ENCODE measurements at regions not wholly inside any gene's neighbourhood (a gene's known extent, or its start where the extent isn't known, plus 50 kb on each side); places are given as distances from the start of the nearest gene placed in this dataset.

GRCh38 chr4:100889401-100889800, 371.6 kb upstream of the EMCN start:
- ATAC-seq (no peak), DNase-seq (no peak)
- Histone ChIP-seq H3K36me3 (no peaks in the 10 kb centered on the region), H3K4me1 (no peaks in the 10 kb centered on the region), H3K9me3 (peaks cover 0 to 28% of the 10 kb centered on the region in 2 donors), H3K27me3 (no peaks in the 10 kb centered on the region), H3K4me3 (no peak overlapping the region), H3K27ac (no peak overlapping the region)
- TF ChIP-seq CTCF (IDR thresholded peaks at IDR 0.05) = no peak
- intact Hi-C loops (cut with DNase I) = no loop called here

- no peak for TF ChIP-seq CTCF (IDR thresholded peaks at IDR 0.05)
- Histone ChIP-seq H3K4me3 (no peak overlapping the region), H3K4me1 (no peaks in the 10 kb centered on the region), H3K27ac (no peak overlapping the region), H3K27me3 (no peaks in the 10 kb centered on the region), H3K9me3 (peaks cover 0 to 14% of the 10 kb centered on the region in 2 donors), H3K36me3 (no peaks in the 10 kb centered on the region)
- DNase-seq (no peak), ATAC-seq (no peak)
- intact Hi-C loops (cut with DNase I) = no loop called here
These were observed 364.8 kb upstream of the EMCN start for GRCh38 chr4:100882661-100883060.

GRCh38 chr4:100881283-100881682, 363.5 kb upstream of the EMCN start:
- Histone ChIP-seq H3K9me3 (peaks cover 0 to 11% of the 10 kb centered on the region in 2 donors), H3K4me3 (no peak overlapping the region), H3K27ac (no peak overlapping the region), H3K36me3 (no peaks in the 10 kb centered on the region), H3K27me3 (no peaks in the 10 kb centered on the region), H3K4me1 (no peaks in the 10 kb centered on the region)
- TF ChIP-seq CTCF (IDR thresholded peaks at IDR 0.05) = no peak
- intact Hi-C loops (cut with DNase I) = no loop called here
- ATAC-seq = no peak
- no peak for DNase-seq

- Histone ChIP-seq H3K9me3 (peaks cover 0 to under 1% of the 10 kb centered on the region in 2 donors), H3K27me3 (no peaks in the 10 kb centered on the region), H3K27ac (no peak overlapping the region), H3K36me3 (no peaks in the 10 kb centered on the region), H3K4me3 (no peak overlapping the region), H3K4me1 (no peaks in the 10 kb centered on the region)
- ATAC-seq (no peak), DNase-seq (no peak)
- TF ChIP-seq CTCF (IDR thresholded peaks at IDR 0.05) = no peak
- intact Hi-C loops (cut with DNase I) = no loop called here
These were observed 362.2 kb upstream of the EMCN start for GRCh38 chr4:100880011-100880410.

- no peaks in the 10 kb centered on the region for H3K9me3 ChIP-seq
- ATAC-seq = no peak
- DNase-seq = no peak
- H3K4me1 ChIP-seq = no peaks in the 10 kb centered on the region
- intact Hi-C loops (cut with DNase I) = no loop called here
- no peaks in the 10 kb centered on the region for H3K27me3 ChIP-seq
- H3K4me3 ChIP-seq = no peak overlapping the region
- H3K36me3 ChIP-seq = no peaks in the 10 kb centered on the region
- TF ChIP-seq CTCF (IDR thresholded peaks at IDR 0.05) = no peak
- no peak overlapping the region for H3K27ac ChIP-seq
These were observed 361.6 kb upstream of the EMCN start for GRCh38 chr4:100879471-100879870.

Data from left lung (tissue), 4 donors.